SK-N-DZ (cell line): ENCODE measurements at regions not wholly inside any gene's neighbourhood (a gene's known extent, or its start where the extent isn't known, plus 50 kb on each side); places are given as distances from the start of the nearest gene placed in this dataset.

ENCODE experiments used
- DNase-seq: peaks from one replicate; pipeline ENCODE4 v3.0.0-alpha.2; 2015; ENCODE audit warnings: low spot score

GRCh38 chr2:71778936-71779773, 325.8 kb downstream of the DYSF start:
- DNase-seq, result no peak

- DNase-seq, result no peak
Measured at GRCh38 chr2:71778514-71778913, 325.2 kb downstream of the DYSF start.

GRCh38 chr2:71777946-71778345, 324.6 kb downstream of the DYSF start:
- no peak for DNase-seq

GRCh38 chr2:71776227-71776626, 322.9 kb downstream of the DYSF start:
- DNase-seq, result no peak

- no peak for DNase-seq
Measured at GRCh38 chr2:71773218-71773617, 319.9 kb downstream of the DYSF start.

GRCh38 chr2:71772510-71773172, 319.3 kb downstream of the DYSF start:
- DNase-seq, result no peak

GRCh38 chr2:71767663-71768062, 314.3 kb downstream of the DYSF start:
- DNase-seq, result no peak

GRCh38 chr2:71759060-71759459, 305.7 kb downstream of the DYSF start:
- no peak for DNase-seq

GRCh38 chr2:71757351-71757750, 304.0 kb downstream of the DYSF start:
- DNase-seq, result no peak

- DNase-seq, result no peak
Measured at GRCh38 chr2:71756280-71756906, 303.0 kb downstream of the DYSF start.

GRCh38 chr2:71751590-71751989, 298.2 kb downstream of the DYSF start:
- no peak for DNase-seq

- DNase-seq, result no peak
Measured at GRCh38 chr2:71749671-71750101, 296.3 kb downstream of the DYSF start.

GRCh38 chr2:71748227-71748626, 294.9 kb downstream of the DYSF start:
- DNase-seq, result no peak

- DNase-seq, result no peak
Measured at GRCh38 chr2:71747559-71747958, 294.2 kb downstream of the DYSF start.

- DNase-seq, result no peak
Measured at GRCh38 chr2:71746946-71747501, 293.7 kb downstream of the DYSF start.

GRCh38 chr2:71744781-71745180, 291.4 kb downstream of the DYSF start:
- DNase-seq, result no peak

GRCh38 chr2:71743995-71744675, 290.8 kb downstream of the DYSF start:
- no peak for DNase-seq

GRCh38 chr2:71742953-71743601, 289.7 kb downstream of the DYSF start:
- DNase-seq, result no peak

- no peak for DNase-seq
Measured at GRCh38 chr2:71736986-71737385, 283.6 kb downstream of the DYSF start.

- no peak for DNase-seq
Measured at GRCh38 chr2:71736091-71736861, 282.9 kb downstream of the DYSF start.
